GM12878 (cell line): ENCODE measurements at regions not wholly inside any gene's neighbourhood (a gene's known extent, or its start where the extent isn't known, plus 50 kb on each side); places are given as distances from the start of the nearest gene placed in this dataset.

Experiments
- ATAC-seq: fragments of 200-7000 bp; cut with Tn5 transposase; 3 replicates; pipeline ENCODE4 v1.9.1; 2020; ENCODE audit warnings: mild to moderate bottlenecking, moderate library complexity
- BruUV-seq: library from RNA; stranded (reverse); fragments of 400-500 nt; replicated peaks from 2 replicates; lab custom pipeline; 2021; lab: Mats Ljungman, UMichigan
- CTCF ChIA-PET: fragments of 300-600 bp; sonication (Branson Sonifier 250); formaldehyde crosslinking; extraction: SDS; loops from one replicate; lab custom pipeline; 2021; ENCODE audit warnings: inconsistent platforms; lab: Yijun Ruan, JAX
- POLR2A ChIA-PET: fragments of 350-600 bp; formaldehyde crosslinking; extraction: SDS; loops from one replicate; lab custom pipeline; 2021; ENCODE audit warnings: inconsistent platforms; lab: Charles Lee
- RAD21 ChIA-PET: fragments of 300-600 bp; sonication (Branson Sonifier 250); formaldehyde crosslinking; loops from one replicate; lab custom pipeline; 2023; ENCODE audit warnings: antibody characterized with exemption; ENCODE audit not compliant: unreplicated experiment; lab: Charles Lee
- SMC1A ChIA-PET: fragments of 300-600 bp; sonication (Branson Sonifier 250); formaldehyde crosslinking; loops from one replicate; lab custom pipeline; 2023; ENCODE audit not compliant: unreplicated experiment, uncharacterized antibody; lab: Charles Lee
- DNase-seq: peaks from one replicate; pipeline ENCODE4 v3.0.0-alpha.2; 2011; ENCODE audit warnings: low read depth, low spot score
- FAIRE-seq: peaks from 3 replicates; lab custom pipeline; 2011; peaks lifted over from hg19 to GRCh38; lab: Jason Lieb, UNC
- H2AFZ ChIP-seq: 2 replicates; pipeline ENCODE4 v1.6.0; 2011; ENCODE audit warnings: low read depth, low read length, control low read depth; ENCODE audit not compliant: control insufficient read depth
- H3K27ac ChIP-seq: 2 replicates; pipeline ENCODE4 v1.5.1; 2011; ENCODE audit warnings: control low read depth; ENCODE audit not compliant: control insufficient read depth, insufficient read depth
- H3K27me3 ChIP-seq, 2 experiments: replicated peaks in 1 of 2; 2 replicates each; pipeline versions ENCODE4 v1.6.0 to v1.6.1; 2011; ENCODE audit warnings: low read length in 1 of 2; ENCODE audit not compliant: control insufficient read depth in 2 of 2, insufficient read depth in 2 of 2
- H3K36me3 ChIP-seq, 2 experiments: 2 replicates each; pipeline ENCODE4 v1.5.1; 2011; ENCODE audit warnings: low read length in 1 of 2; ENCODE audit not compliant: control insufficient read depth in 2 of 2, insufficient read depth in 2 of 2
- H3K4me1 ChIP-seq: 2 replicates; pipeline ENCODE4 v1.6.1; 2011; ENCODE audit warnings: mild to moderate bottlenecking, low read length, moderate library complexity, mixed read lengths; ENCODE audit not compliant: control insufficient read depth, insufficient read depth
- H3K4me2 ChIP-seq: 2 replicates; pipeline ENCODE4 v1.6.0; 2011; ENCODE audit warnings: control low read depth; ENCODE audit not compliant: control insufficient read depth, insufficient read depth
- H3K4me3 ChIP-seq: fragments of 200-600 bp; sonication (generic); 2 replicates; pipeline ENCODE4 v1.5.1; 2016
- H3K79me2 ChIP-seq: 2 replicates; pipeline ENCODE4 v1.6.0; 2011; ENCODE audit warnings: low read length; ENCODE audit not compliant: control insufficient read depth, insufficient read depth
- H3K9ac ChIP-seq: 2 replicates; pipeline ENCODE4 v1.8.0; 2011; ENCODE audit warnings: low read length, control low read depth, mixed read lengths; ENCODE audit not compliant: control insufficient read depth, insufficient read depth
- H3K9me3 ChIP-seq: replicated peaks from 3 replicates; pipeline ENCODE4 v1.5.1; 2011; ENCODE audit warnings: mild to moderate bottlenecking, low read length; ENCODE audit not compliant: control insufficient read depth, insufficient read depth
- H4K20me1 ChIP-seq: 2 replicates; pipeline ENCODE4 v1.6.0; 2011; ENCODE audit not compliant: control insufficient read depth, insufficient read depth
- BMI1 ChIP-seq: fragments of 450-650 bp; IDR thresholded peaks from 2 replicates; pipeline ENCODE4 v1.6.1; 2016; ENCODE audit warnings: mild to moderate bottlenecking, moderate library complexity, borderline replicate concordance
- JUND ChIP-seq: IDR thresholded peaks from 2 replicates; pipeline ENCODE4 v1.6.1; 2012; ENCODE audit warnings: low read depth, mild to moderate bottlenecking, low read length, improper control_type of control experiment, moderate library complexity
- RELB ChIP-seq: fragments of 450-650 bp; IDR thresholded peaks from 2 replicates; pipeline ENCODE4 v1.6.1; 2017; ENCODE audit warnings: low read depth, mild to moderate bottlenecking, moderate library complexity
- SMAD5 ChIP-seq: IDR thresholded peaks from 2 replicates; pipeline ENCODE4 v1.6.1; 2016; ENCODE audit warnings: antibody characterized with exemption, low read depth
- USF1 ChIP-seq: IDR thresholded peaks from 2 replicates; pipeline ENCODE4 v1.6.1; 2011; ENCODE audit warnings: borderline replicate concordance, low read depth, mild to moderate bottlenecking, moderate library complexity, mixed read lengths, low read length; ENCODE audit not compliant: insufficient read depth; ENCODE audit errors: extremely low read length
- ZNF24 ChIP-seq: fragments of 450-650 bp; IDR thresholded peaks from 2 replicates; pipeline ENCODE4 v1.6.1; 2017; ENCODE audit warnings: antibody characterized with exemption, mild to moderate bottlenecking
- ZNF274 ChIP-seq: IDR thresholded peaks from one replicate; pipeline ENCODE4 v1.8.0; 2011; ENCODE audit not compliant: insufficient read length, insufficient read depth
- WGBS: methylation state at CpG from one replicate; pipeline ENCODE4 v1.1.6; 2016; ENCODE audit warnings: low lambda C conversion rate; ENCODE audit not compliant: insufficient replicate concordance, insufficient coverage; ENCODE audit errors: missing lambda C conversion rate; 5-methylcytosine and 5-hydroxymethylcytosine counted together
- in situ Hi-C: fragments of 300-500 bp; cut with MboI; formaldehyde crosslinking; loops from 9 replicates; pipeline ENCODE4 v1.14.3; 2018; ENCODE audit warnings: mixed read lengths
- intact Hi-C: fragments of 100-400 bp; cut with micrococcal nuclease; formaldehyde crosslinking; loops from one replicate; pipeline ENCODE4 v1.14.2; 2022; ENCODE audit not compliant: unreplicated experiment

GRCh38 chr18:42231796-42232195 is 276.8 kb downstream of the PIK3C3 start:
- ATAC-seq (no peak), DNase-seq (no peak), FAIRE-seq (no peak)
- H2AFZ ChIP-seq = no peak overlapping the region
- ChIA-PET RAD21 (interaction anchor here (0.5 to 6.7 kb wide), 5 partner anchors 10 to 118 kb away, joined by 3 to 95 read pairs (median 5); no protein-coding TSS in a partner anchor), POLR2A (interaction anchor here (0.7 to 1.2 kb wide), 2 partner anchors 34 to 44 kb away, joined by 3 to 4 read pairs; no protein-coding TSS in a partner anchor), SMC1A (interaction anchor here (0.5 to 5.8 kb wide), 13 partner anchors 10 to 118 kb away, joined by 3 to 72 read pairs (median 5); no protein-coding TSS in a partner anchor)
- H3K36me3 ChIP-seq = no peaks in the 10 kb centered on the region
- H3K4me3 ChIP-seq = no peak overlapping the region
- H3K27ac ChIP-seq = no peak overlapping the region
- no peaks in the 10 kb centered on the region for H3K79me2 ChIP-seq
- no peak for TF ChIP-seq USF1
- no peak for TF ChIP-seq RELB
- no peak for TF ChIP-seq JUND
- TF ChIP-seq SMAD5 = no peak
- TF ChIP-seq ZNF274 = no peak
- no peak for TF ChIP-seq ZNF24
- no peak for TF ChIP-seq BMI1
- TF ChIP-seq, all 136 proteins: peak for 0
- no peaks in the 10 kb centered on the region for H3K27me3 ChIP-seq
- WGBS = 4% methylated on average over 2 of the region's 2 CpGs
- CTCF ChIA-PET = interaction anchor here (1.0 to 2.0 kb wide), 6 partner anchors 9 to 178 kb away, joined by 3 to 7 read pairs (median 4); no protein-coding TSS in a partner anchor
- intact Hi-C loops = no loop called here
- no TSS peak for BruUV-seq
- H4K20me1 ChIP-seq = no peaks in the 10 kb centered on the region
- no peaks in the 10 kb centered on the region for H3K9me3 ChIP-seq
- no peaks in the 10 kb centered on the region for H3K4me1 ChIP-seq
- in situ Hi-C loops = no loop called here
- no peak overlapping the region for H3K4me2 ChIP-seq
- no peak overlapping the region for H3K9ac ChIP-seq
